GM18907 (cell line): ENCODE measurements at regions not wholly inside any gene's neighbourhood (a gene's known extent, or its start where the extent isn't known, plus 50 kb on each side); places are given as distances from the start of the nearest gene placed in this dataset.

ENCODE experiments used
- ATAC-seq: cut with Tn5 transposase; IDR thresholded peaks from one replicate; pipeline ENCODE4 v1.9.1; 2021; ENCODE audit warnings: mild to moderate bottlenecking, moderate library complexity; ENCODE audit not compliant: unreplicated experiment

DNA sequence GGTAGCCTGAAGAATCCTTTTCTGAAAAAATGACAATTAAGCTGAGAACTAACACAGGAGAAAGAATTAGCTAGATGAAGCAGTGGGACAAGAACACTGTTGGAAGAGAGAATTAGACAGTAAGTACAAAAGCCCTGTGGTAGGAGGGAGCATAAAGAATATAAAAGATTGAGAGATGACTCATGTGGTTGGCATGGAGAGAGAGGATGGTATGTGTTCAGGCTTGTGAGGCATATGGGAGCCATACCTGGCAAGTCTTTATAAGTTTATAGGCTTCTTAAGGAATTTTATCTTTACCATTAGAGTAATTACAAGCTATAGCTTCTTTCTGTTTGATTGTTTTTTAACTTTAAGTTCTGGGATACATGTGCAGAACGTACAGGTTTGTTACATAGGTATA, 325.0 kb downstream of the ARL6IP6 start:
- ATAC-seq = no peak

DNA sequence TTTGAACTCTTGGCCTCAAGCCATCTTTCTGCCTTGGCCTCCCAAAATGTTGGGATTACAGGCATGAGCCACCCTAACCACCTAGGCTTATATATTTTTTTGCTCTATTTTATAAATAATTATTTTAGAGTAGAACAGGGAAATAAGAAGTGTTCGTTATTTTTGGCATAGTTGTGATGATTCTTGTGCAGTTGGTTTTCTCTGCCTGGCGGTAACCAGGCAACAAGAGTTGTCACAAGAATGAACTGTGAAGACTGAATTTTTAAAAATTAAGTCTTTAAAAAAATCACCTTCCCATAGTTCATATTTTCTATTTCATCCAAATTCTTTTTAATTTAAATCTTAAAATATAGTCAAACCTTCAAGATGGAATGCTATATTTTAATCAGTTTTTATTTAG, 310.2 kb downstream of the ARL6IP6 start:
- no peak for ATAC-seq

DNA sequence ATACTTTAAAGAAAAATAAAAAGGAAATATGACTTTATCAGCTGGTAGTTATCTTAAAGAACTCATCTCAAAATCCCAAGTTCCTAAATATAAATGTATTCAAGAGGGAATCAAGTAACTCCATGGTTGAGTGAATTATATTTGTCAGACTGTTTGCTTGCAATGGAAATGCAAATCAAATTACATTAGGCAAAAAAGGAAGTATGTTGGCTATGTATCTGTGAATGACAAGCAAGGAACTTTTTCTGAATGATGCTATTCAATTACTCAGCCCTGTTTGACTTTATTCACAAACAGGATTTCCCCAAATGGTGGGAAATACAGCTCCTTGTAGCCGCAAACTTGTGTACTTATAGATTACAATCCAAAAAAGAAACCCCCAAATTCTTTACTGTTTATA, 309.1 kb downstream of the ARL6IP6 start:
- no peak for ATAC-seq

DNA sequence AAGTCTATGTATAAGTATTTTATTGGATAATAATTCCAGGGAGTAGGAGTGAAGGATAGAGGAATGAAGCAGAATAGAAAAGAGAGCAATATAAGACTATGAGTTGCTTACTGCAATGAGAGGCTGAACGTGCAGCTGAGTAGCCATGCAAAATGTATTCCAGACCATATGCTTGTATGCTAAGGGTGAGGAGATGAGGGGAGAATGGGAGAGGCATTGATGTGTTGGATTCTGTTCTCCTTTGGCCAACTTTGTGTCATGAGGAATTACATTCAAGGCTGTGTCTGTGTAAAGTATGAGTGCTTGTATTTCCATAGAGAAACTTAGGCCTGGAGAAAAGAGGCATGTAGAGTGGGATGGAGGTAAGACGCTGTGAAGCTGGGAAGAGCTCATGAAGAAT, 301.8 kb downstream of the ARL6IP6 start:
- no peak for ATAC-seq

DNA sequence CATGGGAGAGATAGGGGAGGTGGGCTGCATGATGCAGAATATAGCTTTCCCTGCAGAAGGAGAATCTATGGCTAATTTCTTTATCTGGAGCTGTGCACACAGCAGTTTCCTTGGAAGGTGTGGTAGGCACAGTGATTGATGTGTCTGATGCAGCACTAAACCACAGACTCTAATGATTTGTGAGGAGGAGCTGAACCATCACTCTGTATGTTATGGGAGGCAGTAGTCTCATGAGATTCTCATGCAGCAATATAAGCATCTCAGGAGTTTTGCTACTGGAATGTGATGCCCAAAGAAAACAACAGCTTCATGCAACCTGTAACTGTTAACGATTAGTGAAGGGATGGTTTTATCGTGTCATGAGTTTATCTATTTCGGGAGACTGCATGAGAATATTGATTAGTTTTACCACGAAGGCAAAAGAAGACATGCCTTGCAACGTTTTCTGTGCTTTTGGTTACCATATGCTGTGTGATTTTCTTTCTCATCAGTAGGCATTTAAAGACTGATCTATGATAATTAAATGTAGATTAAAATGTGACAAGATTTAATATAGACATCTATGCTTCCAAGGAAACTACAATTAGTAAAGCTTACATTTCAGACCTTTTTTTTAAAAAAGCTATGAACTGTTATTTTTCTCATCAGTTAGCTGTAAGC, 286.8 kb downstream of the ARL6IP6 start:
- ATAC-seq = peak; percentile 29

- peak; percentile 59 for ATAC-seq
Observed at GRCh38 chr2:153004627-153005026, 286.2 kb downstream of the ARL6IP6 start.

DNA sequence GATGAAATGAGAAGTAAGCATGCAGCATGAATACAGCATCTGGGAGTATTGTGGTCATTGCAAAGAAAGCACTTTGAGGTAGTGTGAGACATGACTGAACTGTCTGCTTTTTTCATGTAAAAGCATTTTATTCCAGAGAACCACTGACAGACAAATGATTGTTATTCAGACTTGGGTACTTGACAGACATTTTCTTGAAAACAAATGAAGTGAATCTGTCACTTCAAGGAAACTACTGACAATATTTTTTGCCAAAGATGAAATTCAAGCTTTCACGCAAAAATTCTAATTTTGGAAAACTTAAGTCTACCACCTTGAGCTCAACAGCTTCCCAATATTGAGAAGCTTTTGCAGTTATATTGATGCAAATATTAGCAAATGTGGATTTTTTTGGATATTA, 255.7 kb downstream of the ARL6IP6 start:
- ATAC-seq = no peak

DNA sequence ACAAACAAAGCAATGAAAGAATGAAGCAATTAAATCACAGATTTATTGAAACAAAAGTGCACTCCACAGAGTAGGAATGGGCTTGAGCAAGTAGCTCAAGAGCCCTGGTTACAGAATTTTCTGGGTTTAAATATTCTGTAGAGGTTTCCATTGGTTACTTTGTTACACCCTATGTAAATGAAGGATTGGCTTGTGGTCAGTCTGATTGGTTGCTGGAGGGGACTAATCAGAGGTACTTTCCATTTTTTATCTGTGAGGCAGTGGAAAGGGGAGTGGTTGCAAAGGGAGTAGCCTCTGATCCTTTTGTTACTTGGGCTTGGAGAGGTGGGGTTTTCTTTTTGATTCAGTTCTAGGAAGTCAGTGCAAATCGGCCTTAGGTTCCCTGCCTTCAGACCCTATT, 253.3 kb downstream of the ARL6IP6 start:
- ATAC-seq = no peak

DNA sequence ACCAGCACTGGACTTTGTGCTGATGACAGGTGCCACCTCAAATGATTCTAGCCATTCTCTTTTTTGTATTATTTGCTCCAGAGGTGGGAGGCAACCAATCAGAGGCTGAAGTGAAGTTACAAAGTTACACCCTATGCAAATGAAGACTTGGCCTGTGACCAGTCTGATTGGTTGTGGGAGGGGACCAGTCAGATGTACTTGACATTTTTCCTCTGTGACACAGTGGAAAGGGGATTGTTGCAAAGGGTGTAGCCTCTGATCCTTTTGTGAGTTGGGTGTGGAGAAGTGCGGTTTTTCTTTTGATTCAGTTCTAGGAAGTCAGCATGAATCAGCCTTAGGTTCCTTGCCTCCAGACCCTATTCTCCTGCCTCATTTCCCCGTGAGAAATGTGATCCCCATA, 244.0 kb downstream of the ARL6IP6 start:
- no peak for ATAC-seq

DNA sequence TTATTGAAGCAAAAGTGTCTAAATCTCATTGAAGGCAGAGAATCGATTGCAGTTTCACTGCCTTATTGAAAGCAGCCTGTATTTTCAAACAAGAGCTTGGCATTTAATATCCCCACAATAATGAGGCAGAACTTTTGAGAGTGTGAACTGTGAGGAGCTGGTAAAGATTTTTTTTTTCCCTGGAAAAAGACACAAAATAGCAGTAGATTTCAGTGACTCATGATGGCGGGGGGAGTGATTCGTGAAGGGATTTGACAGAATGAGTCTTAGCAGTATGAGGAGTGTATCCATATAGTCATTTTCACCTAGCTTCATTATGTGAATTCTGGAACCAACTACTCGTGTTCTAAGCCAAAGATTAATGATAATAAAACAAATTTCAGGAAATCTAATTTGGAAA, 242.9 kb downstream of the ARL6IP6 start:
- ATAC-seq = no peak

DNA sequence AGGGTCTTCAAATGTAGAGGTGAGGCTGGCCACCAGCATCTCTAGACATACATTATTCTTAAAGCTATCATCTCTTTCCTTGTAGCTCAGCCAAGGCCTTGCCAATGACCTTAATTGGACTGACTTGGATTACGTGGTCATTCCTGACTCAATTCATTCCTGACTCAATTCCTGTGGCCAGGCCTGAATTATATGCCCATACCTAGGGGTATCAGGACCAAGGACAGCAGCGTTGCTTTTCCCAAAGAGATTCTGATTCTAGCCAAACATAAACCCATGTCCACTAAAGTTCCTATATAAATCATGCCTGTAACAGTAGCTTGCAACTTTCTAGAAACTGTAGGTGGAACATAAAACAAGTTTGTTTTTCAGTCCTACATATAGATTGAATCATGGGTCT, 231.7 kb downstream of the ARL6IP6 start:
- no peak for ATAC-seq

- ATAC-seq = no peak
Observed at GRCh38 chr2:152944099-152944498, 225.7 kb downstream of the ARL6IP6 start.

DNA sequence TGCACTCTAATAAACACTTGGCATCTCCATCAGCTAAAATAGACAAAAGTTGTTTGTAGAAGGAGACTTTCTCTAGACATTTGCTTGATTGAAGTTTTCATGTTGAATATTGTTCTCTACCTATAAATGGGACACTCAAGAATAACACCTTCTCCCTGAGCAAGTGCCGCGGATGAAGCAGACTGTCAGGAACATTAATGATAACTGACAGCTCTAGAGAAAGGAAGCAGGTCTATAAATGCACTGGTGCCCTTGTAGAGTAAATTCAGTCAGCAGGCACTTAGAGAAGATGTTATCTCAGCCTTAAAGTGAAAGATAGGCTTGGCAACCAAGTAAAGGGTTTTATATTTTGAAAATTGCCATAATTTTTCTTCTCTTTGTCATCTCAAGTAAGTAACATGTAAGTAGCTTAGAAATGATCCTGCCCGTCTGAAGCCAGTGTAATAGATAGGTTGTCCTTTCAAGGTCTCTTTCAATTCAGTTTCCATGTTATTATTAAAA, 224.6 kb downstream of the ARL6IP6 start:
- no peak for ATAC-seq

GRCh38 chr2:152930501-152930900, 212.1 kb downstream of the ARL6IP6 start:
- ATAC-seq = no peak

DNA sequence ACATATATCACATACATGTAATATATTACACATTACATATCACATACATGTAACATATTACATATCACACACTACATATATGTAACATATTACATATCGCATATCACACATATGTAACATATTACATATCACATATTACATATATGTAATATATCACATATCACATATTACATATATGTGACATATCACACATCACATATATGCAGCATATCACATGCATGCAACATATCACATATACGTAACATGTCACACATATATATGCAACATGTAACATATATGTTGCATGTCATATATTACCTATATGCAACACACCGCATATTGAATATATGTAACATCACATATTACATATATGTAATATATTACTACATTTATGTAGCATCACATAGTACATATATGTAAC, 211.2 kb downstream of the ARL6IP6 start:
- no peak for ATAC-seq

DNA sequence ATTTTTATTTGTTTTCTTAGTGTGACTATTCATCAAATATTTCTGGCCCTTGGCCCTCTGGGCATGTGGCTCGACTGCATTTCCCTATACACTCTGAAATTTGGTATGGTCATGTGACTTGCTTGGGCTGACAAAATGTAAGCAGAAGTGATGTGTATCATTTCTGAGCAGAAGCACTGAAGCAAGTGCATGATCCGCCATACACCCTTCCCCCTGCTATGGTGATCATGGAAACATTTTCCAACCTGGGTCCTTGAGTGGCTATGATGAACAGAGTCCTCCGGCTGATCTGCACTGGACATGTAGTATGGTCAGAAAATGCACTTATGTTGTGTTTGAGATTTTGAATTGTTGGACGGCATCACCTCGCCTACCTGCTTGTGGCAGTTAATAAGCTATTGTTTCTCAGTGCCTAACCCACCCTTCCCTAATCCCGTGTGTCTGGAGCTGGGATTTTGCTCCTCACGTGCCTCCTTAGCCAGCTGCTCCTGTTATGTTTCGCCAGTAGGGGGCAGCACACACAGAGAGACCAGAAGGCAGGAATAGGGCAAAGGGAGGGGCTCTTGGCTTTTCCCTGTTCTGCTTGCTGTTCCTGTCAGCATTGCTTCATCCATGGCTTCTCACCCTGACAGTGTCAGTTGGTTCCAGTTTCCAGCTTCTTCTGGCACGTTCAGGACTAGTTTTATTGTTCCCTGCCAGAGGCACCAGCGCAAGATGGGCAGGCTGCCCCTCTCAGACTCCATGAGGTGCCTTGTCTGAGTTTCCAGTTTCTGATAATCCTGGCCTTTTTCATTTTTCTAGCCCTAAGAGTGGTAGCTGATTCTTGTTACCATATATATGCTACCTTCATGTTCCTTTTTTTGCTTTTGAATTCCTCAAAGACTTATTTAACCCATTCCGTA, 207.4 kb downstream of the ARL6IP6 start:
- ATAC-seq = peak; percentile 89

DNA sequence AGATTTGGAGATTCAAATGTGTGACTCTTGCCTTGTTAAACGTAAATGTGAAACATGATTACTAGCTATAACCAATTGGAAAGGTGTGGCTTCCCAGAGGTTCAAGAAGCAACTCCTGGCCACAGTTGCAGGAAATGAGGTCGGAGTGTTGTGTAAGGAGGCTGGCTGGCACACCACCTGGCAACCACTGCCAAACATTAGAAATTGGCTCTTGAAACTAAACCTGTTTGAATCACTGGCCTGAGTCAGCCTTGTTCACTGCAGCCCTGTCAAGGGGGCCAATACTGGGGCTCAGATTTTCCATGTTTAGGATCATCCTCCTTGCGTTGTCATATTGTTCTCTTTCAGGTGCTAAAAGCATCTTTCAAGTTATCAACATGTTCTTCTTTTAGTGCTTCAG, 206.3 kb downstream of the ARL6IP6 start:
- no peak for ATAC-seq

GRCh38 chr2:152924219-152924618, 205.8 kb downstream of the ARL6IP6 start:
- no peak for ATAC-seq

DNA sequence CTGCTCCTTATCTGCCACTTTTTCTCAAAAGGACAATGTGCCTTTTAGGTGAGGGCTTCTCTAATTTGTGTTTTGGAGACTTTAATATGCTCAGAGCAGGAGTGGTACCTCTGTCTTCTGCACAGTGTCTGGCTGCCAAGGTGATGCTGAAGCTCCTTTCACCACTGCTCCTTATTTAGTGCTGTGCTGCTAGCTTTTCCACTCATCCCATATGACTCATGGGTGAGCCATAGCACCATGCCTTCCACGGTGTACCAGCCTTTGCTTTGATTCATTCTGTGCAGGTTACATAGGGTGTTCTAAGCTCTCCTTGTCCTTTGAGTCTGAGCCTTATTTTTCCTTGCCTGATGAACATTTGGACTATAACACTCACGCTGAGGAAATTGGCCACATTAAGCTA, 202.4 kb downstream of the ARL6IP6 start:
- no peak for ATAC-seq

DNA sequence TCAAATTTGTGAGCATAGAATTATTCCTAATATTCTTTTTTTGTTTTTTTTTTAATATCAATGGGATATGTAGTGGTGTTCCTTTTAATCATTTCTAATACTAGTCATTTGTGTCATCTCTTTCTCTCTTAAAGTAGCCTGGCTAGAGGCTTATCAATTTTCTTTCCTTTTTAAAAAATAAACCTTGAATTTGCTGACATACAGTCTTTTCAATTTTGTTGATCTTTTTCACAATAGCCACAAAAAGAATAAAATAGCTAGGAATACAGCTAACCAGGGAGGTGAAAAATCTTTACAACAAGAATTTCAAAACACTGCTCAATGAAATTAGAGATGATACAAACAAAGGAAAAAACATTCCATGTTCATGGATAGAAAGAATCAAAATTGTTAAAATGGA, 192.6 kb downstream of the ARL6IP6 start:
- no peak for ATAC-seq

DNA sequence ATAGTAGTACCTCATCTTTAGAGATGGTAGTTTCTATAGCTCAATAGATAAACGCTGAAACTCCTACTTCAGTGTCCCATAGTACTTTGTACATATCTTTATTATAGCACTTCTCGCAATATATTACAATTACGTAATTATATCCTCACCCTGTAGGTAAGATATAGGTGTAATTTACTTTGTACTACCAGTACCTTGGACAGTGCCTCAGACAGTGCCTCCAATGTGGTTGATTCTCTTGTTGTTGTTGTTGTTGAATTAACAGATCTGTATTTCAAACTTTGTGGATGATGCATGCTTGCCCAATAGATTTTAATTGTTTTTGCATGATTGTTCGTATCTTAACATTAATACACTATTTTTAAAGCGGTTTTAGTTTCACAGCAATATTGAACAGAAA, 188.6 kb downstream of the ARL6IP6 start:
- no peak for ATAC-seq

DNA sequence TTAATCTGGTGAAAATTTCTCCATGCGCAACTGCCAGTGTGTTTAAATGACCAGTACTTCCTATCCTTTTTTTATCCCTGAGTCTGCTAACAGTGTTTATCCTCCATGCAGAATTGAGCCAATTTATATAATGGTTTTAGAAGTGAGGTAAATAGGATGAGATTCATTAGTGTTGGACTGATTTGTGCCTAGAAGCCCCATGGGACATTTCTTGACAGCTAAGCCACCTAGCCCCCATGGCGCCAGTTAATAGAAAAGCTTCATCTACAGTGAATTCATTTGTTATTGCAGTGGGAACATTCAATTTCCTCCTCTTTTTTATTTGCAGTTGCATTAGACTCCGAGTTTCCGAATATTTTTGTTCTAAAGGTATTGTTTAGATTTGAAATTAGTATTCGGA, 175.6 kb downstream of the ARL6IP6 start:
- ATAC-seq = no peak
